GM19240 (cell line): ENCODE measurements at regions not wholly inside any gene's neighbourhood (a gene's known extent, or its start where the extent isn't known, plus 50 kb on each side); places are given as distances from the start of the nearest gene placed in this dataset.

Source experiments
- DNase-seq: peaks from one replicate; pipeline ENCODE4 v3.0.0; 2011; ENCODE audit warnings: low spot score; ENCODE audit not compliant: insufficient read length

- no peak for DNase-seq
These were observed 180.8 kb downstream of the GLI2 start for GRCh38 chr2:120916446-120916845.

DNA sequence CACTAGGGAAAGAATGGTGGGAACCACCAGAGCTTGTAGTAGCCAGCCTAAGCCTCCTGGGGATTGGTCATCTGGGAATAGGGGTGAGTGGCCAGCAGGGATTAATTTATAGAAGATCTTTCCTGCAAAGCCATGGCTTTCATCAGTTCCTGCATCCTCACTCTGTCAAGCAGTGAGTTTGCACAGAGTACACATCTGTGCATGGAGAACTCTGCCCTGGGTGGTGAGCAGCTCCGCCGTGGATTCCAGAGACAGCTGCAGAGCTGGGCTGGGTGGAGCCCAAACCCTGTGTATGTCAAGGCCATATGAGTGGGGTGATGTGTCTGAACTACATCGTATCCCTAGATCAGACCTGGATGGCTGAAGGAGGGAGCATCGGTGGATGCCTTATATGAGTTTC is 182.2 kb downstream of the GLI2 start:
- DNase-seq, result no peak

DNA sequence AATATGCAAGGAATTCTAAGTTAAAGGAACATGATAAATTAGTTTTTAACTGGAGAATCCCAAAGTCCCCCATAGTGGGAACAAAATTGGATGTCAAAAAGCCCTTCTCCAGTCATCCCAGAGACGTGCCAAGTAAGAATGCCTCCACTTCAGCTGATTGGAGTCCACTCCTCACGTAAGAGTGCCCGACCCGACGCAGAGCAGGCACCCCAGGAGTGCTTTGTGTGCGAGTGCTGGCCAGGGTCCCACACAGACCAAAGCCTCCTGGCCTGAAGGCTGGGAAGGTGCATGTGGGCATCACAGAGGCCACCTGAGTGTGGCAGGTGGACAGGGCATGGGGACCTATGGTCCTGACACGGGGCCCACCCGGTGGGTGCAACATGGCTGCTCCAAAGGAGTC is 183.5 kb downstream of the GLI2 start:
- no peak for DNase-seq

DNA sequence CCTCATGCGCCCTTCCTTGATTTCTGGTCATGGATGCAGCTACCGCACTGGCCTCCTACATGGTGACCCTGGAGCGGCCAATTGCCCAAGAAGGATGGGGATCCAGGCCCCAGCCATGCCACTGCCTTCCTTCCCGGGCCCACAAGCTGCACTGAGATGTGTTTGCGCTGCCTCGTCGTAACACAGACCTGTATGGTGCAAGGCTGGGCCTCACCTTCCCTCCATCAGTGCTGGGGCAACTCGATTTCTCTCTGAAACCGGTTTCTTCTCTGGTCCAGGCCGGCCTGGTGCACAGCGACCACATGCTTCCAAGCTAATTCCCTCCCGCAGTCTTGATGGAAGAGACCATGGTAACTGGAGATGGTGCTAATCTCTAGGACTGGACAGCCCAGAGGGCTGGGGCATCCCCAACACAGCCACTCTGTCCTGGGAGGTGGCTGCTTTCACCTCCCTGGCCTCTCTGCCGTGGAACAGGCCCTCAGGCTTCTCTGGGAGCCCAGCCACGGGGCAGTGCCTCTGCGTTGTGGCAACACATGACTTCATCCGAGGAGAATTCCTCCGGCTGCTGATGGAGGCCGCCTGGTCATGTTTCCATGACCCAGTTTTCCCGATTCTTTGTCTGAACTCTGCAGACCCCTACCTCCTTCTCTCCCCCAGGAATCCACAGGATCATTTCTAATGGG is 184.2 kb downstream of the GLI2 start:
- no peak for DNase-seq

DNA sequence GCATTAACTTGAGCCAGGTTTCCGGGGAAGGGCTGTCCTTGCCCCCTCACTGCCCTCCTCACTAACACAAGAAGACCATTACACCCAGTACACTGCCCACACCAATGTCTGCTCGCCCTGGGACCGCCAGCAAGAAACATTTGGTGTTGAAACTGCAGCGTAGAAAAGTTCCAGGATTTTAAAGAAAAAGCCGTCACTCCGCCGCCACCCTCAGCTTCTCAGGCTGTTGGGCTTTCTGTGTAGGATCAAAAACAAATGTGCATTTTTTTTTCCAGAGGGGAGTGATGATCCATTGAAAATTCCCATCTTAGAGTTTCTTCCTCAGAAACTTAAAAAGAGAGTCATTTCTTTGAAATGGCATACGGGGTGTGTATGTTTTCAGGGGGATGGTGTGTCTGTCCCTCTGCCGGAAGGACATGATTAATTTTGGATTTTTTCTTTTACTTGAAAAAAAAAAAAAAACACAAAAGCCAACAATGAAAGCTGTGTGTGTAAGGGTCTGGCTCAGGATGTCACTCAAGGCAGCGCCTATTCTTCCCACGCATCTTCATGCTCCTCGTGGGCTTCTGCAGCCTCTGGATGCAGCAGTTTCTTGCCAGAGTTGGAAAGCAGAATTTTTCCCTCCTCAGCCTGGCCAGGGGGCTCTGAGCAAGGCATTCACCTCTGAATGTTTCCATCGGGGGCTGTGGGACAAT is 184.9 kb downstream of the GLI2 start:
- DNase-seq, result no peak

DNA sequence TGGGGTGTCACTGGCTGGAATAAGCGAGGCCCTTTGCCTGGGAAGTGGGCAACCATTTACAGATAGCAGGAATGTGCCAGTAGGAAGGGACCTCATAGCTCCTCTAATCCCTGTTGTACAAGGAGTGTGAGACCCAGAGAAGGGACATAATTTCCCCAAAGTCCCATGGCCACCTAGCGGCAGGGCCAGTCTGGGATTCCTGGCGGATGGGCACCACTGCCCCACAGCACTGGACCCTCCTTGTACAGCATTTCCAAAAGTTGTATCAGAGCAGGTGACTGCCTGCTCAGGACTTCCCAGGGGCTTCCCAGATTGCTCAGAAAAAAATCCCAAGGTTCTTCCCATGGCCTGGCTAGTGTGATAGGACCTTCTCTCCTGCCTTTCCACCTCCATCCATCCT is 185.8 kb downstream of the GLI2 start:
- DNase-seq, result no peak

GRCh38 chr2:120922571-120923332 is 187.1 kb downstream of the GLI2 start:
- DNase-seq, result no peak

GRCh38 chr2:120923426-120923825 is 187.8 kb downstream of the GLI2 start:
- DNase-seq, result no peak

DNA sequence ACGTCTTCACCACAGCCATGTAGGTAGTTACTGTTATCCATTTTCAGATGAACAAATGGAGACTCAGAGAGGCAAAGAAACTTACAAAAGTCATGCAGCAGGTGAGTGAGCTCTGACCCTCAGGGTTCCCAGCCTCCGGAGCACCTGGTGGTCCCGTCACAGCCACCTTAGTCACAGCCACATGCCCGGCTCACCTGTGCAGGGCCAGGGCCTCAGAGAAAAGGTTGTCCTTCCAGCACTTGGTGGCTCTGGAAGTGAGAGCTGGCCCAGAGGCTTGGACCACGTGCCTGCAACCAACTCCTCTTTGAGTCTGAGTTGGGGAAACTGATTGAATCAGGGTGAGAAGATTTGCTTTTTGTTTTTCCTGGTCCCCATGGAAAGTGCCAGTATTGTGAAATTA is 189.3 kb downstream of the GLI2 start:
- DNase-seq, result no peak

DNA sequence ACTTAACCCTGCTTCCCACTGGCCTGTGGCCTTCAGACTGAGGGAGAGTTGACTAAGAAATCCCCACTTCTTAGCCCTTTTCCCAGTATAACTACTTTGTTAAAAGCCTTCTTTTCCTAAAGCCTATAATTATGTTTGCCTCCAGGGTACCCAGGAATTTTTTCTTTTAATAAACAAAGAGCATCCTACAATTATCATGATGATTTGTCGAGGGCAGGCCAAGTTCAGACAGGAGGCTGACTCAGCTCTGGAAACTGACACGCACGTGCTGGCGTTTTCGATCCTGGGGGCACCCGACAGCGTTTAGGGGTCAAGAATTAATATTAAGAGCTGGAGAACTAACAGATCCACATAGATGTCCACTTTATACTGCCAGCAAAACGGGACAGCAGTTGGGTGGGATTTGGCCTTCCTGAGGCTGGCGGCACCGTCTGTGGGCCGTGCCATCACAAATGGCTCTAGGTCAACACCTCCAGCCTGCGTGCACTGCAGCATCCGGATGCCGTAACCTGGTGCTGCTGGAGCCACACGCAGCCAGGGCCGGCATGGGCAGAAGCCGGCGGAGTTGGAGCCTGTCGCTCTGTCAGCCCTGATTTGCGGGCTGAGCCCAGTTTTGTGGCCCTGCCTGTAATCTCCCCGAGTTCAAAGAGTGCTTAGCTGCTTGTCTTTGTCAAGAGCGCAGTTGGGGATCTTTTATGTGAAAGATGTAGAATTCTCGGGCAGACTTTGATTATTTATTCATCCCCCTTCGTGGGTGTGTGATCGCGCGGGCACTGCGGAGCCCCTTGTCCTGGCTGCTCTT is 191.0 kb downstream of the GLI2 start:
- no peak for DNase-seq

GRCh38 chr2:120927265-120927628 is 191.6 kb downstream of the GLI2 start:
- no peak for DNase-seq

- DNase-seq, result no peak
These were observed 194.2 kb downstream of the GLI2 start for GRCh38 chr2:120929829-120930228.

- DNase-seq, result no peak
These were observed 194.6 kb downstream of the GLI2 start for GRCh38 chr2:120930236-120930635.

DNA sequence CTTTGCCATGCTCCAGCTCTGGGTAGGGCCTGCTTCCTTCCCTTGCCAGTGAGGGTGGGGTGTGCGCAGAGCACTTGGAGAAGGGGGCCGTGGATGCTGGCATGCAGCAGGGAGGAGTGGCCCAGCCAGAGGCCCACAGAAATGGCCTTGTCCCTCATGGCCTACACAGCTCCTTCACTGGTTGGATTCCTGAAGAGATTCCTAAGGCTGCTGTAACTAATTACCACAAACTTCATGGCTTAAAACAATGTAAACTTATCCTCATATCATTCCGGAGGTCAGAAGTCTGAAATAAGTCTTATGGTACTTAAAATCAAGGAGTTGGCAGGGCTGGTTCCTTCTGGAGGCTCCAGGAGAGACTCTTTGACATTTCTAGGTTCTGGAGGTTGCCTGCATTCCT is 195.2 kb downstream of the GLI2 start:
- DNase-seq, result no peak

DNA sequence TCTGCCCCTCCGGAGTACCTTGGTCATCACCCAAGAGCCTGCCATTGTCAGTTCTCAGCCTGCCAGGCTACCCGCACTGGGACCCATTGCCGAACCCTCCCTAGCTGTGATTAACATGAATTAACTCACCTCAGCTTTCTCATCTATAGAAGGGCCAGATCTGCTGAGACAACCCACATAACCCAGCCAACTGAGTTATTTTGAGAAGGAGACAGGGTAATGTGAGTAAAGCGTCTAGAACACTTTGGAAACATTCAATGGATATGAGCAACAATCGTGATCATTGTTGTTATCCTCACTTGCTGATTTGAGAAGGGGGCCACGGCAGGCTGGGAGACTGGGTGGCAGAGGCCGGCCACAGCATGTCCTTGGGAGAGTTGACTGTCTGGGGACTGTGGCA is 196.8 kb downstream of the GLI2 start:
- no peak for DNase-seq

- DNase-seq, result no peak
These were observed 197.2 kb downstream of the GLI2 start for GRCh38 chr2:120932881-120933280.

- DNase-seq, result no peak
These were observed 198.3 kb downstream of the GLI2 start for GRCh38 chr2:120933693-120934573.

DNA sequence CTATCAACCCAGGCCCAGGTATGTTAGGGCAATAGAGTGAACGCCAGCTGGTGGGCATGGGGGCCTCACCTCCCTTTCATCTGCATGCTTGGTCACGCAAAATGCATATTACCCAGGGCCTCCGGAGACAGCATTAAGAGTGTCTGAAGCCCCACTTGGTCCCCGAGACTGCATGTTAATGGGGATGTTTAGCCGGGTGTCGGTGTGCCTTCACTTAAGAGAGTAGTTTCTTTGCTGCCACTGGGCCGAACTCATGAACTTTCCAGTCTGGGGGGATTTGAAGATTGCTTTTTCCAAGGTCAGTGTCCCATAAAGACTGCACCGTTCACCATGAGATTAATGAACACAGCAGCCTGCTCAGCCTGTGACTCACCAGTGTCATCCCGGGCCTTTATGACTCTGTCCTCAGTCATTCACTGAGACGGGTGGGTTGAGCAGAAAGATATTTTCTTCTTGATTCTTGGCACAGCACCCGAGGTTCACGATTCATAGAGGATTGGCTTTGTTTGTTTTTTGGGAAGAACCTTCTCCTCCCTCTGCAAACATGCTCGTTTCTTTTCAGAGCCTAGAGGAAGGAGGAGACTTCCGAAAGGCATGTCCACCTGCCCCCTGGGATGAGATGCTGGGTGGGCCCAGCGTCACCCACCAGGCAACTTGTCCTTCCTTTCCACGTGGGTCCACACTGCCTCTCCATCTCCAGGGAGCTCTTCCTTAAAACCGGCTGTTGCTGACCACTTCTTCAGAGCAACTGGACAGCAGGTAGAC is 199.1 kb downstream of the GLI2 start:
- DNase-seq, result no peak

GRCh38 chr2:120935339-120936313 is 200.0 kb downstream of the GLI2 start:
- no peak for DNase-seq
